GM12878 (cell line): ENCODE measurements at regions not wholly inside any gene's neighbourhood (a gene's known extent, or its start where the extent isn't known, plus 50 kb on each side); places are given as distances from the start of the nearest gene placed in this dataset.

Experiments
- MYC ChIP-seq: IDR thresholded peaks from 2 replicates; pipeline ENCODE4 v1.6.1; 2011; ENCODE audit warnings: mild to moderate bottlenecking, low read length, moderate library complexity, inconsistent platforms; ENCODE audit not compliant: insufficient read depth, insufficient replicate concordance, insufficient read length, severe bottlenecking
- SMC3 ChIP-seq: IDR thresholded peaks from 2 replicates; pipeline ENCODE4 v1.6.1; 2011; ENCODE audit warnings: low read length, improper control_type of control experiment, borderline replicate concordance
- TAF1 ChIP-seq: IDR thresholded peaks from 2 replicates; pipeline ENCODE4 v1.6.1; 2011; ENCODE audit warnings: mild to moderate bottlenecking, low read depth, low read length, borderline replicate concordance
- ZBTB33 ChIP-seq: fragments of 450-650 bp; IDR thresholded peaks from 2 replicates; pipeline ENCODE4 v1.6.1; 2017; ENCODE audit warnings: mild to moderate bottlenecking

DNA sequence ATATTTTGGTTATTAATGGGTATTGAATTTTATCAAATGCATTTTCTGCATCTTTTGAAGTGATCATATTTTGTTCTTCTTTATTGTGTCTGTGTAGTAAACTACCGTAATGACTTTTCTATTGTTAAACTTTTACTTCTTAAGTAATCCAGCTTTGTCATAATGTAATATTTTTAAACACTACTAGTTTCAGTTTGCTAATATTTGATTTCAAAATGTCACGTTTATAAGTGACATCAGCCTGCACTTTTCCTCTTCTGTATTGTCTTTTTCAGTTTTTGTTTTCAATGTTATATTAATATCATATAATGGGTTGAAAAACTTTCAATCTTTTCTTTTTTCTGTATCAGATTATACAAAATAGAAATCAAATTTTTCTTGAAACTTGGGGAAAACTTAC is 71.6 kb upstream of the ANKRD1 start:
- TF ChIP-seq SMC3, result no peak
- TF ChIP-seq TAF1, result no peak
- TF ChIP-seq MYC, result no peak
- TF ChIP-seq ZBTB33, result no peak
